Stromal cell of bone marrow (primary cell): ENCODE measurements at regions not wholly inside any gene's neighbourhood (a gene's known extent, or its start where the extent isn't known, plus 50 kb on each side); places are given as distances from the start of the nearest gene placed in this dataset.

ENCODE experiments used
- DNase-seq: peaks from one replicate; pipeline ENCODE4 v3.0.0-alpha.2; 2012; ENCODE audit warnings: low read depth

DNA sequence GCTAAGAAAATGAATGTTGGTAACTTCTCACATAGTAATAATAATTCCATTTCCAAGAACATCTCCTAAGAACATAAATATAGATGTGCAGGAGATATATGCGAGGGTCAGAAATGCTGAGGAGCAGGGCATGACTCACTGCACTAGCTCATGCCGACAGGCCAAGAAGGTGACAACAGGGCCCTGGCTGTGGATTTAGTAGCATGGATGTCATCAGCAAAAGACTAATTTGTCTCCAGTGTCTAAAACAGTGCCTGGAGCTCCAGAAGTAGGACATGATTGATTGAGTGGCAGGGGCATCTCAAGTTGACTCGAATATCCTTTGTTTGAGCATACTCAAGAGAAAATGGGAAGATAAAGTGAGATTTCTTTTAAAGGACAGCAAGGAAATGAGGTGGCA is 207.0 kb upstream of the FOXA2 start:
- DNase-seq, result no peak

- DNase-seq, result no peak
These were observed 207.6 kb upstream of the FOXA2 start for GRCh38 chr20:22791877-22792525.

GRCh38 chr20:22794200-22794599 is 209.8 kb upstream of the FOXA2 start:
- DNase-seq, result no peak

DNA sequence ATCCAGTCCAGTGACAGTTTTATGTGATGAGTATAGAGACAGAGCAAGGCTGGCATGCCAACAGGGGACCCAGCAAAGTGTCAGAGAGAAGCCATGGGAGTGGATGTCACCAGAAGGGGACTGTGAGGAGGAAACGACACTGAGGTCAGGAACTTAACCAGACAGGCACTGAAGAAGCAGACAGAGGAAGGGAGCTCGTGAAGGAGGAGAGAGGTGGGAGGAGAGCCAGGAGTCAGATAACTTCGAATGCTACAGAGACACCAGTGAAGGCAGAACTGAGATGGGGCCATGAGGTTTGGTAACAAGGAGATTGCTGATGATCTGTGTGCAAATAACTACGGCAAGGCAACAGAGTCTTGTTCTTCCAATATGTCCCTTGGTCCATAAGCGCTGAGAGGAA is 211.1 kb upstream of the FOXA2 start:
- no peak for DNase-seq

DNA sequence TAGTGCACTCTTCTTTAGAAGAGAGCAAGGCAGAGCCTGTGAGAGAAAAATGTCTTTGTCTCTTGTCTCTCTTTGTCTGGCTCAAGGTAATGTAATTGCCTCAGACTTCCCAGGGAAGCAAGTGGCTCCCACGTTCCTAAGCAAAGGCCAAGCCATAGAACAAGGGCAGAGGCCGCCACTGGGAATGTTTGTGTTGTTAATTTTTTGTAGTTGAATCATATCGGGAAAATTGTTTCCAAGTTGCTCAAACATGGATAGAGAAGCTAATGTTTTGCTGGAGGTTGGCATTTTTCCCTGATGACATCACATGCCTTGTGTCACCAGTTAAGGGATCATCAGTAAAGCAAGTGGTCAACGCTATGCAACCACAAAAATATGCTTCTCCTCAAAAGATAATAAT is 211.5 kb upstream of the FOXA2 start:
- DNase-seq, result peak; percentile 95

DNA sequence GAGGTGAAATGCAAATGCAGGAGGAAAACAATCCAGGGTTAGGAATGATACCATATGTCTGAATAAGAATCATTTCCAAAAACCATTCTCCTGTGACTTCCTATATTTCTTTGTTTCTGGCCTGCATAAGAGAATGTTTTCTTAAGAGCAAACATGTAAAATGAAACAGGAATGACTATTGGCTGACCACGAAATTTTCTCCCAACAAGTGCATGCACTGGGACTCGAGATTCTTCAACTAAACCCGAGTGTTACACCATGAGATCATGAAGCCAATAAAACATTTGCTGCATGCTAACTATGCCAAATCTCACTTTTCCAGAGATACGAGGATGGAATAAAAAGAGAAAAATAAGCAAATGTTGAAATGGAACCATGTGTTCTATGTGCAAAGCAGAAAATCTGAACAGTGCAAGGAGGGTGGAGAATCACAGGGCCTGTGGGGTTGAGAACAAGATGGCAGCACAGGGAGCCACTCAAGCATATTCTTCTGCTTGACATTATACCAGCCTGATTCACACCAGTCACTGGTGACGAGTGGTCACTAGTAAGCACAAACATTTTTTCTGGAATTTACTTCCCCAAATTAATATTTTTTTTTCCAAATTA is 212.2 kb upstream of the FOXA2 start:
- DNase-seq, result peak; percentile 48

GRCh38 chr20:22797103-22797502 is 212.7 kb upstream of the FOXA2 start:
- DNase-seq, result no peak

DNA sequence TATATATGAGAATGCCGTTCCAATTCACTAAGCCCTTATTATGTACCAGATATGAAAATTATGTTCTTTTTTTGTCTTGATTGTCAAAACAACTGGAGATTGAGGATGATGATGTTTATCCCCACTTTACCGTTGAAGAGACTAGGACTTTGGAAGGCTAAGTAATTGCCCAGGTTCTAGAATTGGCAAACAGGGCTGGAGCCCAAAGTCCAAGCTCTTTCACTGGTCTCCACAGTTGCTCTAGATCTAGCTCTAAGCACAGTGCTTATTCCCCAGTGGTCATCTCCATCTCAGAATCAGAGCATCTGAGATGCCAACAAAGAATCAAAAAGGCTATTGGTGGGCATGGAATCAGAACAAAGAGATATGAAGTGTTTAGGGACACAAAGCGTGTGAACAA is 215.3 kb upstream of the FOXA2 start:
- no peak for DNase-seq

GRCh38 chr20:22800129-22800528 is 215.8 kb upstream of the FOXA2 start:
- DNase-seq, result no peak

DNA sequence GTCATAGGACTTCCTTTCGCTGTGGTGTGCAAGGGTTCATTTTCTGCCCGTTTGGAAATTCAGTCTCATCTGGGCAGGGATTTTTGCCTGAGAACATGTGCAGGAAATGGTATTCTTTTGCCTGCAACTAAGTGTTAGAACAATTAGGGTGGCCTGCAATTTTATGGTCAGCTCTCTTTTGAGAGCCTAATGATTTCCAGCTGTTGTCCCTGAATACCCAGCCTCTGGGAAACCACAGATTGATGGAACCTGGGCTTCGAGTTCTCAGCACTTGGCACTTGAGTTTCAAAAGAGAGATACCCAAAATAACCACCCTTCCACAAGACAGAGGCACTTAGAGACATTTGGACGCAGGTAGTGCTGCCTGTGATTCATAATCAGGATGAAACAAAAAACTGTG is 217.2 kb upstream of the FOXA2 start:
- no peak for DNase-seq

GRCh38 chr20:22802296-22802695 is 217.9 kb upstream of the FOXA2 start:
- DNase-seq, result no peak

- DNase-seq, result peak; percentile 86
These were observed 220.8 kb upstream of the FOXA2 start for GRCh38 chr20:22805219-22805618.

DNA sequence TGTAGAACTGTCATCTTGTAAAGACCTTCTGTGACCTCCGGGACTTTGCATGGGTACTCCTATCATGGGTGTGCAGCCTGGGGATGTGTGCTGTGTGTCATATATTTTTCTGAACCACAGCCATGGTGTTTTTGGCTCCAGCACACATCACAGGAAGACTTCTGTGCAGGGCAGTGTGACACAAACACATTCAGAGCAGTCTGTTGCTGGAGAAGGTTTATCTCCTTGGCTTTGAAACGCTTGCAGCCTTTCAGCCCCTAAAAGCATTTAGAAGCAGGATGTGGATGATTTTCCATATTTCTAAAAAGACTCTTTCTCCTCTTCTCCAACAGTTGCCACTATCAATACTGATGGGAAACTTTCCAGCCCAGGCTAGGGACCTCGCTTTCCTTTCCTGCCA is 221.6 kb upstream of the FOXA2 start:
- DNase-seq, result no peak

DNA sequence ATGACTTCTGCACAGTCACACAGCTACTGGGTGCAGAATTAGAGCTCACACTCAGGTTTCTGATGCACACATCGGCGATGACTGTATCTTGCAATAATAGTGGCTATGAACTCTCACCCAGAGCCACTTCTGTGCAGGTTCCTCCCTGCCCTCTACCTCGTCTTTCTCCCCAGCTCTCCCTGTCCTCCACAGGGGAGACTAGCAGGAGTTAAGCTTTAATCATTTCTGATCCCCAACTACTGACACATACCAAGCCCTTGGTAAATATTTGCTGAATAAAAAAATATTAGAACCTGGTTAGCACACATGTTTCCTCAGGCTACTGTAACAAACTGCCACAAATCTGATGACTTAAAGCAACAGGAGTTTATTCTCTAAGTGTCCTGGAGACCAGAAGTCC is 222.7 kb upstream of the FOXA2 start:
- DNase-seq, result no peak

DNA sequence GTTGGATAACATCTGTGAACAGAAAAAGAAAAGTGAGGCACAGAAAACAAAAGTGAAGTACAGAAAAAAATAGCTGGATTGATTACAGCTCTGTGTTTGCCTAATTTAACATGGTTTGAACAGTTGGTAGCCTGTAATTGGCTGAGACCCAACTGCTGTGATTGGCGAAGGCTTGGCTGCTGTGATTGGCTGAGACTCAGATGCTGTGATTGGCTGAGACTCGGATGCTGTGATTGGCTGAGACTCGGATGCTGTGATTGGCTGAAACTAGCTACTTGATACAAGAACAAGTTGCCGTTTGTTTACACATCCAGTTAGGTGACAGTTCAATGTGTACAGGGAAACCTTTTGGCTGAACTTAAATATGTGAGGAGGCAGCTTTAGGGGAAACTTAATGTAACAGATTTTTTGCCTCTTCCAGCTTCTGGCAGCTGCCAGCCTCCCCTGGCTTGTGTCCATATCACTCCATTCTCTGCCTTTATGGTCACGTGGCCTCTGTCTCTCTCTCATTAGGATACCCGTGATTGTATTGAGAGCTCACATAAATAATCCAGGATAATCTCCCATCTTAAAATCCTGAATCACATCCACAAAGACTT is 223.4 kb upstream of the FOXA2 start:
- DNase-seq, result no peak

GRCh38 chr20:22808628-22809027 is 224.3 kb upstream of the FOXA2 start:
- DNase-seq, result no peak

GRCh38 chr20:22810030-22810429 is 225.1 kb upstream of the SSTR4 start:
- no peak for DNase-seq

DNA sequence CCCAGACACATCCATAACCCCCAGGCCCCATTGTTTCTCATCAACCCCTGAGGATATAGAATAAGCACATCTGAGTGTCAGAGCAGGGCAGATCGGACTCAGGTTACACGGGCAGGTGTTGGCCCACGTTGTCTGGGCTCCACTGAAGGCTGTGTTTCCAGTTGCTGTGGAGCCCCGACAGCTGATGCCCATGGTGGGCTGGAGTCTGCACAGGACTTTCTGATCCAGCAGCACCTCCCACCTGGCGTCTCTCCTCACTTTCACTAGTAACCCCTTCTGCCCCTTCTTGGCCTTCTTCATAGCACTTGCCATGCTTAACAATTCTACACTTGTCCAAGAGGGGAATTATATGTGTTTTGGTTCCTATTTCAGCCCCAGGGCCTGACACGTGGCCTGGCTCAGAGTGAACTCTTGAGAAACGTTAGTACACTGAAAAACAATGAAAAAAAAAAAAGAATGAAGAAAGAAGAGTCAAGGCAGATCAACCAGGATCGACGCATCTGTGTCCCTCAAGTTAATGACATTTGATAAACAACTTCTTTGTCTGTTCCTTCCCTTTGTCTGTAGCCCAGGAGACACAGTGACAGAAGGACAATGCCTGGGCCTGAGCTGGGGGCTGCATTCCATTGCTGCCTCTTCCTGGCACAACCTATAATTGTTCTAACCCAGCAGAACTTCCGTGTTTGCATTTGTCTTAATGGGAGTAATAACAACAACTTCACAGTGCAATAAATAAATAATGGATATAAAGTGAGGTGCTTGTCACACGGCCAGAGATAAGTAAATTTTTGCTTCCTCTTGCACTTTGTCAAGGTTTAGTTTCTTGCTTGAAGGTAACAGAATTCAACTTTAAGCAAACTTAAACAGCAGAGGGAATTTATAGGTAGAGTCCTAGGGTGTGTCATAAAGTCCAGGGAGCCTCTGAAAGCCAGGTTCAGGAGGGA is 224.2 kb upstream of the SSTR4 start:
- no peak for DNase-seq

DNA sequence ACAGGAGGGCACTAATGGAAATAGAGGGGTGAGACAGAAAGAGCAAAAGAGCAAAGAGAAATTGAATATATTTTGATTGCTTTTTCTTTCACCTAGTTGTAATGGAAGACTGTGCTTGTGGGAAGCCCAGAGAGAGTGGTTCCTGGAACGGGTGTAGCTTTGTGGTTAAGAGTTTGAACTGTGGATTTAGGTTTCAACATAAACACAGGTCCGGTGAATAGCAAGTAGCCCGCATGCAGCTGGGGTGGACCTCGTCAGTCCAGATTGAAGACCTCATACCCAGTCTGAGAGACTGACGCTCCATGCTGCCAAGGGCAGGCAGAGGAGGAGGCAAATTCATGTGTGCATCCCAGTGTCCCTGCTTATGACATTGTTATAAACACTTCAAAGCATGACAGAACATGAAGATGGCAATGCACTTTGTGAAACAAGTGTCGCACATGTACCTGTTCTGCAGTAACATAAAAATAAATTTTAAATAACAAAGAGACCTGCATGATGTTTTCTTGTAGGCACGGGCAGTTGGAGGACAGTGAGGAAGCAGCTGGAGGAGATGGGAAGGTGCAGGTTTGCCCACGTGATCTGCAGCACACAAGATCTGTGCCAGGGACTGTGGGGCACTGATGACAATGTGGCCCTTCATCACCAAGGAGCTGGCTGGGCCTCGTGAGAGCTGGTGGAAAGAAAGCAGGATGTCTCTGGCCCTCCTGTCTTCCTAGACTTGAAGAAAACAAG is 220.5 kb upstream of the SSTR4 start:
- no peak for DNase-seq

GRCh38 chr20:22815206-22815551 is 219.9 kb upstream of the SSTR4 start:
- DNase-seq, result no peak

- DNase-seq, result no peak
These were observed 219.4 kb upstream of the SSTR4 start for GRCh38 chr20:22815603-22816315.
